NCI-H146 treated with DMSO at 0.1 percent for 48 hours (cell line): ENCODE measurements at regions not wholly inside any gene's neighbourhood (a gene's known extent, or its start where the extent isn't known, plus 50 kb on each side); places are given as distances from the start of the nearest gene placed in this dataset.

Experiments
- DNase-seq: peaks from one replicate; lab custom pipeline; 2025; ENCODE audit not compliant: unreplicated experiment; lab: John Stamatoyannopoulos, UW

DNA sequence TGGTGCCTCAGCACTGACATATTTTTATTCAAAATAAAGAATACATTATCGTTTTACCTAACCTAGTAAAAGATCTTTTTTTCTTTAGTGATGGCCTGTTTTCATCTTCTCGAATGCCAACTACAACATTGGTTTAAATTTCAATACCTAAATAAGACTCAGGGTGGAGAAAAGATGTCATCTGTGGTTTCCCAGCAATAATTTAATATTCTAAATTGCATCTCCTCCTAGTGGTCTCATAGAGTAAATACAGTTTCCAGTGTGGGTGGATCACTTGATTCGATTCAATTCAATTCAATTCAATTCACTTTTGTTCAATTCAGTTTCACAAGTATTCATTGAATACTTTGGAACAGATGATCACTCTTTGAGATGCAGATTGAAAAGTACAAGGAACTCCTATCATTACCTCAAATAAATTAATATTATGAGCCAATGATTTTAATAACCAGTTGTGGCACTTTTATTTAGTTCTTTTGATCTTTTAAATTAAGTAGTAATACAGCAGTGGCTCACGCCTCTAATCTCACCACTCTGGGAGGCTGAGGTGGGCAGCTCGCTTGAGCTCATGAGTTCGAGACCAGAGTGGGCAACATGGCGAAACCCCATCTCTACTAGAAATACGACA lies 427.2 kb downstream of the FAT4 start:
- no peak for DNase-seq

DNA sequence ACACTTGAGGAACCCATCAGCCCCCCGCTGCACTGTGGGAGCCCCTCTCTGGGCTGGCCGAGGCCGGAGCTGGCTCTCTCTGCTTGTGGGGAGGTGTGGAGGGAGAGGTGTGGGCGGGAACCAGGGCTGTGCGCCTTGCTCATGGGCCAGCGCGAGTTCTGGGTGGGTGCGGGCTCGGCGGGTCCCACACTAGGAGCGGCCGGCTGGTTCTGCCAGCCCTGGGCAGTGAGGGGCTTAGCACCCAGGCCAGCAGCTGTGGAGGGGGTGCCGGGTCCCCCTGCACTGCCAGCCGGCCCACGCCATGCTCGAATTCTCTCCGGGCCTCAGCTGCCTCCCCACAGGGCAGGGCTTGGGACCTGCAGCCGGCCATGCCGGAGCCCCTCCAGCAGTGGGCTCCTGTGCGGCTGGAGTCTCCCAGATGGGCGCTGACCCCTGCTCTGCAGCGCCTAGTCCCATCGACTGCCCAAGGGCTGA lies 430.2 kb downstream of the FAT4 start:
- DNase-seq: no peak

DNA sequence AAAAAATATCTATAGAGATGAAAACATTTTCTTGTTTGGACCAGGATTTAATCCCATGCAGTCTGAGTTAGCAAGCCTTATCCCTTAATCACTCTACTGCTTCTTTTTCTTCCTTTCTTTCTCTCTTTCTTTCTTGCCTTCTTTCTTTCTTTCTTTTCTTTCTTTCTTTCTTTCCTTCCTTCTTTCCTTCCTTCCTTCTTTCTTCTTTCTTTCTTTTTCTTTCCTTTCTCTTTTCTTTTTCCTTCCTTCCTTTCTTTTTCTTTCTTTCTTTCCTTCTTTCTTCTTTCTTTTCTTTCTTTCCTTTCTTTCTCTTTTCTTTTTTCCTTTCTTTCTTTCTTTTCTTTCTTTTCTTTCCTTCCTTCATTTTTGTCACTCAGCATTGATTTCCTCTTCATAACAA lies 434.6 kb downstream of the FAT4 start:
- no peak for DNase-seq

DNA sequence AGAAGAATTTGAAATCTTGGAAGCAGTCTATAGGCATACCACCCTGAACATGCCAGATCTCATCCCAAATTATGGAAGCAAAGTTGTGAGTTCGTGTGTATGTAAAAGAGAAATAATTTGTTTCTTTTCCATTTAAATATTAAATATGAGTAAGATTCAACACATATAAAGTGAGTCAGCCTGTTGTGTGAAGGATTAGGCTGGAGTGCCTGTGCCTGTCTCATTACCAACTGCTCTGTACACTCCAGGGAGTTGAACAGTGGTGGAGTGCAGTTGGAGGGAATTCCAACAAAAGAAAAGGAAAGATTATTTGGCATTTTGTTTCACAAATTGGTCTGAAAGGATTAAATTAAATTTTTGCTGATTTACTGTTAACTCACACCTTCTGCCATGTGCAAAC lies 435.6 kb downstream of the FAT4 start:
- no peak for DNase-seq

DNA sequence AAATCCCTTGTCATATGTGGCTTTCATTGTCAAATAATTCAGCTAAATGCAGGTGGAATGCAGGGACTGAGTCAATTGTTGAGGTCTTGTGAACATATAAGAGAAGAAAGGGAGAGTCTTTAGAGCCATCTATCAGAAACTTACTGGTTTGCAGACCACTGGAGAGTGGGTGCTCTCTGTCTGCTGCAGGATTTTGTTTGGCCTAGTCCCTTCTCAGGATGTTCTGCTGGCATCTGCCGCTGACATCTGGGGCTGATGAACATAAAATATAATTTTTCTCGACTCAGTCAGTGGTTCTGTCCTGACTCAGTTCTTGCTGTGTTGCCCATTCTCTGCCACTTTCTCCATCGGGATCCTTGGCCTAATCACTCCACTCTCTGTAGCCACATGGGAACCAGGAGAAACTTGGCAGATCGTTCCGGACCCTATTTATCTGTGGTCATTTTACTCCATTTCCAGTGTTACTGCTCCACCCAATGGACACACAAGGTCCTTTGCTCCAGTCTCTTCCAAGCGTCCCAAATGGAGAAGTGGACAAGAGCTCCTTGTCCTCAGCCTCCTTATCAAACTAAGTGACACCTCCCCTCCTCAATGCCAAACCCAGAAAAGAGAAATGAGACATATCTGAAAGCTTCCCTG lies 436.2 kb downstream of the FAT4 start:
- DNase-seq: no peak

DNA sequence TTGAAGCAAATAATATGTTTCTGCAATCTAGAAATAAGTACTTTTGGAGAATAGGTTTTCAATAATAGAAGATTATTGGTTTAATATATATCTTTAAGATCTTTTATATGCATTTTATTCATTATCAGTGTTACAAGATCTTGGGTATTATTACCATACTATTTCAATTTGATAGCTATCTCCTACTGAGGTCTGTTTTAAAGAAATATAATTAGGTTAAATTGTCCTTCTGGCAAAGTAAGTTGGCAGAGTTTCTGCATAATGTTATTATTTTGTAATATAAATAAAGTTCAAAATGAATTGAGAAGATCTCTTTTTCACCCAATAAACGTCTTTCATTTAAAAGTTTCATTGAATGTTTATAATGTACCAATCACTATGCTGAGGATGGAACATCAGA lies 443.7 kb downstream of the FAT4 start:
- no peak for DNase-seq

DNA sequence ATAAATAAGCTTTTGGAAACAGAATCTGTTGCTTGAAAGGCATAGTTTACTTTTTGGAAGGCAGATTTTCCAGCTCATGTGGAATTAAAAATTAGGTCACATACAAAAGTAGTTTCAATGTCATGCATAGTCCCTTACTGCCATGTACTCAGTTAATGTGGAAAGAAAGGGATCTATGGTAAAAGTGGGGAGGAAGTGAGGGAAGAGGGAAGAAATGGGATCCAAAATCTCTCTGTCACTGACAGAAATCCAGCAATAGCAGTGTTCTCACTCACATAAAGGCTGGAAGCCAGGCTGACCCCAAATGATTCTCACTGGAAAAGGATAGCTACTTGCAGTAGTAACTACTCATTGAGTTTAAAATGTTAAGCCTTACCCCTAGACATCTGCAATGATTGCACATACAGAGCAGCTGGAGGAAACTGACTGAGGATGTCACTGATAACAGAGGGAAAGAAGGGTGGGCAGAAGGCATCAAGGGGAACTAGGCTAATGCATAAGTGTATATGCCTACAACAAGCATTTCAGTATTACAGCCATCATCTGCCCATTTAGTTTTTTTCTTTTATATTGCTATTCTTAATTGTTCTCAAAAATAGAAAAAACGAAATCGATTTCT lies 445.6 kb downstream of the FAT4 start:
- DNase-seq: no peak

DNA sequence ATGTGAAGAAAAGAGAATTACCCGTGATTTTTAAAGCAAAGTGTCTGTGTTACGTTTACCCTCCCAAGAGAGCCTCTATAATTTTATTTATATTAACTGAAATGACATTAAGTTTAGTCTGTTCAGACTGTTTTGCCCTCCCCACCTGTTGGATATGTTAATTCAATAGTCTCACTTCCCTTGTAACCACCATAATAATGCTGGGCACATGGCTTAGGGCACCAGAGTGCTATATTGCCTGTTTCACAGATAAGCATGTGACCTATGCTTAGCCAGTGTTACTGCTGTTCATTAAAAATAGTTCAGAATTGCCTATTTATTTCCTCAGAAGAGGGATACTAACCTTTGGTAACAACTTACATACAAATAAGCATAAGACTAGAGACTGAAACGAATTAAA lies 446.2 kb downstream of the FAT4 start:
- DNase-seq: no peak

DNA sequence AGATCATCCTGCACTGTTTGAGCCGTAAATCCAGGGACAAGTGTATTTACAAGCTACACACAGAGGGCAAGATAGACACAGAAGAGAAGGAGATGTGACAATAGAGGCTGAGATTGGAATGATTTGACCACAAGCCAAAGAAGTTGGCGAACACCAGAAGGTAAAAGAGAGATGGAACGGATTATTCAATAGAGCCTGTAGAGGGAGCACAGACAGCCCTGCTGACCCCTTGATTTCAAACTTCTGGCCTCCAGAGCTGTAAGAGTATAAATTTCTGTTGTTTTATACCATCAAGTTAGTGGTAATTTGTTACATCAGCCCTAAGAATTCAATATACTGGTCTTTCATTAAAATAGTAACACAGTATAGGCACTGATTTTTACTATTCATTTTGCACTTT lies 447.8 kb downstream of the FAT4 start:
- DNase-seq: no peak

DNA sequence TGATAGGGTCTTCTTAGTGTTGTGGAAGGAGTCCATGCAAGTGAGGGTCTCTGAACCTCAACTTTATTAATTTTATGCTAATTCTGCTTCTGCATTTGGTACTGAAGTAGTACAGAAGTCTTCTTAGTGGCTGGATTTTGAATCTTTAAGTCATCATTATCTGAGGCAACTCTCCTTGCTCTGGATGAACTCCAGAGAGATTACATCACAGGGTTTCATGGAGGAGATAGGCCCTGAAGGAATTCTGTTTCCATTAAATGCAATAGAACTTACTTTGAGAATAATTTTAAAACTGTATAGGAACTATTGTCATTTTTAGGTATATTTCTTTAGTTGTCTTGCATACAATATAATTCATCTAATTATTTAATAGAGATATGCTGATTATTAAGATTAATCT lies 451.2 kb downstream of the FAT4 start:
- DNase-seq: no peak

DNA sequence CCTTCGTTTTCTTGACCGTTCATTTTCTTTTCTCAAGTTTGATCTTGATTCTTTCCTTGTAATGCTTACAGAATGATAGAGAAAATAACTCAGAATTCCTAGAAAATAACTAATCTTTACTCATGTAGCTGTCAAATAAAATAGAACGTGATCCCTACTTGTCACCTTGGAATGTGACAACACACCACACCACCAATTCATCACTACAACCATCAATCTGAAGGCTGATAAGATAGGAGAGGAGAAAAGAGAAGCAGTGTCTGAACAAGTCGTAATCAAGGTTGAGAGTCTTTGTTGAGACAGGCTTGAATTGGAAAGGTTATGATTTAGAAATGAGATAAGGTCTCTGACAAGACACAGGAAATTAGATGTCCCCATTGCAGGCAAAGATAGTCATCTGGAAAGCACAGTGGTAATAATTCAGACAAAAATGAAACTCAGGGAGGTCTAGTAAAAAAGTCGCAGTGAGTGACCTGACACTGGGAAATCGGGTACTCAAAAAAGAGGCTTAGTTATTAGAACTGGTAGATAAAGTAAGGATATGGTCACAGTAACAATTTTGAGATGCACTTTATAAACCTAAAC lies 456.2 kb downstream of the FAT4 start:
- DNase-seq: no peak

DNA sequence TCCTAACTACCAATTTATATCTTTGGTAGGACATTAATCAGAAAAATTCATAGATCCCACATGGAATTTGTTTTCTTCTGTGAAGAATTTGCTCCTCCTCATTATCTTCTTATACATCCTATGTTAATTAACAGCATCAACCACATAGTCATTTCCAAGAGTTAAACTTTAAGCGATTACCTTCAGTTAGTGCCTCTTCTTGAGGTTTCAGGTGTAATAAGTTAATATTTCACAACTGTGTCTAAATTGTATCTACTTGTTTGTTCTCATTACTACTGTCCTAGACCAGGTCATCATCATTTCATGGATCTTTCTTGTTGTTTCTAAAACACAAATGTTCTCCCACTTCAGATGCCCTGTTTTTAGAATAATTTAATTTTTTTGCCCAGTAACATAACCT lies 457.9 kb downstream of the FAT4 start:
- DNase-seq: no peak

DNA sequence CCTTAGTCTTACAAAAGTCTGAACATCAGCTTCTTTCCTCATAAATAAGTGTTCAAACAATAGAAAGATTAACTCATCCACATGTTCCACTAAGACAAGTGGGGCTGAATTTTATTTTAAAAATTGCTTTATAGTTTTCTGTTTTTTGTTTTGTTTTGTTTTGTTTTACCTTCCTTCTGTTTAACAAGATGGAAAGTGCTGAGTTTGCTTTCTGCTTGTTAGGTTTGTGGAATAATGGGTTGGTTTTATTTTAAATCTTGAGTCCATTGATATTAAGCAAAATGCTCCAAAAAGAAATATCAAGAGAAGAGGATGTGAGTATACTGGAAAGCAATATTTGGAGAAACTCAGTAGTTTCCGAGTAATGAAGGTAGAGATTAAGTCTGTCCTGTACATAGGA lies 458.7 kb downstream of the FAT4 start:
- no peak for DNase-seq

DNA sequence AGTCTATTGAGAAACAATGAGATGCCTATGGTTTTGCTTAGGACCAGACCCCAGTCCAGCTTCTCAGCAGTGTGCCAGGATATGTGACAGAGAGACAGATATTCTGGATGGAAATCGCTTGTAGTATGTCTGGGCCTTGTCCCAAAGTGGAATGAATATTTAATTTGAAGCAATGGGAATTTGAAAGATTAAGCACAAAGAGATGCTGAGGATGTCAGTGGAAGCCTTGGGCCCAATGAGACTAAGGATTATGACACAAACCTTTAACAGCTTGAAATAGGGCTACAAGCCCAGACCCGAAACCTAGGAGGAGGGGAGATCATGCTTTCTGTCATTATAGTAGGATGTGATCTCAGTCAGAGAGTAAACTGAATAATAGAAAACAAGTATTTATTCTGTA lies 459.2 kb downstream of the FAT4 start:
- DNase-seq: no peak

DNA sequence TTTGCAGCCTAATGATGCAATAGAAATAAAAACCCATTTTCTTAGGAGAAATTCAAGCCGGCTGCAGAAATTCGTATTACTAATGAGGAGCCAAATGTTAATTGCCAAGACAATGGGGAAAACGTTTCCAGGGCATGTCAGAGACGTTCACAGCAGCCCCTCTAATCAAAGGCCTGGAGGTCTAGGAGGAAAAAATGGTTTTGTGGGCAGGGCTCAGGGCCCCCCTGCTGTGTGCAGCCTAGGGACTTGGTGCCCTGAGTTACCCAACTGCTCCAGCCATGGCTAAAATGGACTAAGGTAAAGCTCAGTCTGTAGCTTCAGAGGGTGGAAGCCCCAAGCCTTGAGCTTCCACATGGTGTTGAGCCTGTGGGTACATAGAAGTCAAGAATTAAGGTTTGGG lies 461.4 kb downstream of the FAT4 start:
- DNase-seq: no peak

DNA sequence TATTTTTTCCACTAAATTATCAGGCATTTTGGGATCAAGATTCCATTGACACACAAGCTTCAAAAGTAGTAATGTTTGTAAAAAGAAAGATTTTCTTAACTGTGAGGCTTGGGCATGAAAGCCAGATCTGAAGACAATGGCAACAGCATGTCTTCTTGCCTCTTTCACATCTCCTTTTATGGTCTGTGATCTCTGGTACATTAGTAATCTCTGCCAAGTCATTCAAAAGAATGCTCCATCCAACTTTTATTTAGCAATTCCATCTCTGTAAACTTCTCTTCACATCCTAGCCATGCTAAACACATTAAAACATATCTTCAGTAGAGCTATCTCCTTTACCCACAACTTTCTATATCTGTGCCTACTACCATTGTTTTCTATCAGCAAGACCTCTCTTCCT lies 465.4 kb downstream of the FAT4 start:
- no peak for DNase-seq

DNA sequence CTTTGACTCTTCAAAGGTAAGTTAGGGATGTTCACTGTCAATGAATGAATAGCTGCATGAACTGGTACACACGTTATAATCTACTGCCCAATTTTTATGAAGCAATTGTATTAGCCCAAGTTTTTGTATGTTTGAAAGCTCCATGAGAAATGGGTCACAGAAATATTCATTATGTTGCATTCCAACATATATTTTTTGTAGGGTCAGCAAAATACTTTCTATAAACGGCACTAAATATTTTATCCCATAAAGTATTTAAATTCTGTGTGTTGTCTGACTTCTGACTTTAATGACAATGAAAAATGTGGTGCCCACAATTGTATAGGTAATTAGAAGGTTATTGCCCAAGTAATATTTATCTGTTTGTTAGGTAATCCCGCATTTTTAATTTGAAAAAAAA lies 466.0 kb downstream of the FAT4 start:
- DNase-seq: no peak

DNA sequence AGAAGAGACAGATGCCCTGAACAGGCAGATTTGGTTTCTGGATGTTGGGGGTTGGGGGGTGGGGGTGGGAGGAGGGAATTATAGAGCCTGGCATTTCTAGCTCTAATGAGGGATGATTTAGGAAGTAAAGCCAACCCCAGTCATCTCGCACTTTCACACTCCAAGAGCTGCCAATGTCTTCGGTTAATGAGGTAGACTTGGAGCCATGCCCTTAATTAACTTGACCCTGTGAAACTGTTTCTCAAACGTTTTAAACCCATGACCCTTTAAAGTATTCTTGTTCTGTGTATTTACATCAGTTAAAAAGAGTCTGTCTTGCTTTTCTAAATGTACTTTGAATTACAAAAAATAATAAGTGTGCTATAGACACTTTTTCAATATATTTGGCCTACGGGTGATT lies 466.9 kb downstream of the FAT4 start:
- no peak for DNase-seq

DNA sequence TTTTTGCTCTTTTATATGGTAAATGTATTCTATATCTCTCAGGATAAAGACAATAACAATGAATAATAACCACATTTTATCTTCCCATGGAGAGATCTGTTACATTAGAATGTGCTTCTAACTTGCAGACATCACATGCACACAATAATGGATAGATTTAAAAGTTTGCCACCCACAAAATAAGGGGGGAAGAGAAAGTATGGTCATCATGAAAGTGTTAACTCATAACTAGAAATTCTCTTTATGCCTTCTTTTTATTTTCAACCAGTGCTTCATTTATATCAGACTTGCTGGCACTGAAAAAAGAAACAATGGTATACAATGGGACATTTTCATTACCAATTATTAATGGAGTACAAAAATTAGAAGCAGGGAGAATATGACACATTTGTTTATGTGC lies 470.0 kb downstream of the FAT4 start:
- no peak for DNase-seq

DNA sequence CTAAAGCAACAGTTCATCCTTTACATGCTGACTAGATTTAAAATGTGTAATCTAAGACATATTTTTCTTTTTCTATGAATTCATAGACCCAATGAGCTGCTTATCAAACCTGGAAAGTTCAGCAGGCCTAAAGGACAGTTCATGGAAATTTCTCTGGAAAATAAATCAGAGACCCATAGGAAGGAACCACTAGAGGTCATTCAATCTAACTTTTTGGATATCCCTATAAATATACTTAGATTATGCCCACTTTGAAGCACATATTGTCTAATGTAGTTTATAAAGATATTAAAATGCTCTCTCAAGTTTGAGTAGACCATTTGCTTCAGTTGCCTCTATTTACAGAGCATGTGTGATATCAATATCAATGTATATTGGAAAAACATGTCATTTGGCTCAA lies 473.0 kb downstream of the FAT4 start:
- DNase-seq: no peak

DNA sequence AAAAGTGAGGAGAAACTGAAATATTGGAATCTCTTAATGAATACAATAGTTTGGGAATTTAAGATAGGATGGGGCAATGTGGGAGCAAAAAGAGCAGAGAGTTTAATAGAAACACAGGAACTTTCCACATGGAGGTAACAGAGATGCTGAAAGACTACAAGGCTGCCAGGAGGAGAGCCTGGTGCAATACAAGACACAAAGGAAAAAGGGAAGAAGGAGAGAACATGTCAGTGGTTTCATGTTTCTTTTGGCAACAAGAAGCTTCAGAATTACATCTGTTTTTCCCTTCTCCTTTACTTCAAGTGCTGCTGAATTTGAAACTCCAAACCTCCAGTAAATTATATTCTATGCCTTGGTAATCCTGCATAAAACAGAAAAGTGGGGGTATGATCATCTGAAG lies 474.3 kb downstream of the FAT4 start:
- DNase-seq: no peak

DNA sequence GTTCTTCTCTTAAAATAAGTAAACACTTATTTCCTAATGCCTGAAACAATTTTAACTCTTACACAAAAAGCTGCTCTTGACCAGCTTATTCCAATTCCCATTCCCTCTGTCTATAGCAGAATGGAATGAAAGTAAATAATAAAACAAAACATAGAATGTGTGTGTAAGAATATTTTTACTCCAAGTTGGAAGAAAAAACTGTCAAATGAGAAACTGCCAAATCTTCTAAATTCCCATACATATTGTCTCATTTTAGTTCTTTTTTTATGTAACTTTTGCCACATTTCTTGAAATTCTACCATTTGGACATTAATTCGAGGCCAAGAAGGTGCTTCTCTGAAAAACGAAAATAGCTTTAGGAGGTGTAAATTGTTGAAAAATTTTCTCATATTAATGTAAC lies 477.1 kb downstream of the FAT4 start:
- no peak for DNase-seq
